Stimulated activated naive B cell treated with anti-CD40 and anti-IgM and Interleukin-4, amounts not matched to agents 10 μg/mL and 1 μg/mL and 100 μg/mL, for 72 hours (primary cell): ENCODE measurements at regions not wholly inside any gene's neighbourhood (a gene's known extent, or its start where the extent isn't known, plus 50 kb on each side); places are given as distances from the start of the nearest gene placed in this dataset.
"Not testable (repeated sequence)": the region's sequence is repeated elsewhere in the genome, so short reads cannot be mapped to it uniquely, and the experiment has no call there.

ENCODE experiments used
- ATAC-seq, 2 donors: fragments of 150-1000 bp; cut with Tn5 transposase; replicated peaks; 2 replicates each; pipeline ENCODE4 v1.10.0; 2021; ENCODE audit warnings: moderate library complexity in 1 of 2
- DNase-seq: peaks from one replicate; pipeline ENCODE4 v3.0.0; 2021
- H3K27ac Mint-ChIP-seq: one replicate; pipeline ENCODE4 v1.8.0; 2022; ENCODE audit warnings: mild to moderate bottlenecking, mixed read lengths
- H3K27me3 Mint-ChIP-seq, 2 donors: one replicate each; pipeline ENCODE4 v1.8.0; 2022; ENCODE audit warnings: mixed read lengths in 2 of 2
- H3K36me3 Mint-ChIP-seq, 2 donors: one replicate each; pipeline ENCODE4 v1.8.0; 2022; ENCODE audit warnings: mixed read lengths in 2 of 2, mild to moderate bottlenecking in 1 of 2
- H3K4me1 Mint-ChIP-seq, 2 donors: one replicate each; pipeline ENCODE4 v1.8.0; 2022; ENCODE audit warnings: mixed read lengths in 2 of 2, mild to moderate bottlenecking in 1 of 2
- H3K4me3 Mint-ChIP-seq, 2 donors: one replicate each; pipeline ENCODE4 v1.8.0; 2022; ENCODE audit warnings: mild to moderate bottlenecking in 2 of 2, mixed read lengths in 2 of 2, moderate library complexity in 1 of 2
- H3K9me3 Mint-ChIP-seq, 2 donors: one replicate each; pipeline ENCODE4 v1.8.0; 2022; ENCODE audit warnings: mixed read lengths in 2 of 2, mild to moderate bottlenecking in 1 of 2

DNA sequence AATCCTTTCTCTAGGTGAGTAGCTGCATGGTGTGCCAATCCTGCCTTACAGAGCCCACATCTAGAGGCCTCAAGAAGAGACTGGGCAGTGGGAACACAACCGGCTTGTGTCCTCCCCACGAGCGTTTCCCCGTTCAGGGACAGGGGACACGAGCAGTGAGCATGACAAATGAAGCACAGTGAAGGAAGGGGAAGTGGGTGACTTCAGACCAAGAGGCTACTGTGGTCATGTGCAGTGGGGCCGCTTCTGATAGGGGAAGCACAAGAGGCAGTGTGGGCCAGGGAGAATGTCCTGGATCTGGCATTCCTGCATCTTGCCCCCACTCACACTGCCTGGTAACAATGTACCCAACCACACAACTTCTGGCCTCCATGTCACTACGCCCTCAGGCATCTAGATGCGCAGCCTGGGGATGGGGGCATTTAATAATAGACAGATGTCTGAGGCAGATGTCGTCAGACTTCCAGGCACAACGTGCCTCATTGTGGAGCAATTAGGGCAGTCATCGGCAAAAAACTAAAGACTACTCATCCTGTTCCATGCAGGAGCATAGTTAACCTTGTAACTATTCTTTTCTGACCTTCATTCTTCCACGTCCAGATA lies 155.6 kb upstream of the NBPF11 start:
- no peak for DNase-seq
- peaks cover 2% of the 10 kb centered on the region in 2 donors for H3K36me3 Mint-ChIP-seq
- ATAC-seq, result peak; percentile 26 to 29
- no peak overlapping the region for H3K4me3 Mint-ChIP-seq
- H3K27me3 Mint-ChIP-seq, result peaks cover 37 to 41% of the 10 kb centered on the region in 2 donors
- no peak overlapping the region for H3K27ac Mint-ChIP-seq
- peaks cover 20 to 30% of the 10 kb centered on the region in 2 donors for H3K4me1 Mint-ChIP-seq
- H3K9me3 Mint-ChIP-seq, result peaks cover 9 to 10% of the 10 kb centered on the region in 2 donors

- not testable (repeated sequence) for H3K36me3 Mint-ChIP-seq, H3K27ac Mint-ChIP-seq, ATAC-seq, H3K9me3 Mint-ChIP-seq, DNase-seq
- Mint-ChIP-seq H3K4me3 (peak overlapping the region in 1 of 2 donors; percentile 48), H3K4me1 (peaks cover 17 to 25% of the 10 kb centered on the region in 2 donors), H3K27me3 (peaks cover 18 to 19% of the 10 kb centered on the region in 2 donors)
Observed at GRCh38 chr1:148304935-148305334, 152.9 kb upstream of the NBPF11 start.

DNA sequence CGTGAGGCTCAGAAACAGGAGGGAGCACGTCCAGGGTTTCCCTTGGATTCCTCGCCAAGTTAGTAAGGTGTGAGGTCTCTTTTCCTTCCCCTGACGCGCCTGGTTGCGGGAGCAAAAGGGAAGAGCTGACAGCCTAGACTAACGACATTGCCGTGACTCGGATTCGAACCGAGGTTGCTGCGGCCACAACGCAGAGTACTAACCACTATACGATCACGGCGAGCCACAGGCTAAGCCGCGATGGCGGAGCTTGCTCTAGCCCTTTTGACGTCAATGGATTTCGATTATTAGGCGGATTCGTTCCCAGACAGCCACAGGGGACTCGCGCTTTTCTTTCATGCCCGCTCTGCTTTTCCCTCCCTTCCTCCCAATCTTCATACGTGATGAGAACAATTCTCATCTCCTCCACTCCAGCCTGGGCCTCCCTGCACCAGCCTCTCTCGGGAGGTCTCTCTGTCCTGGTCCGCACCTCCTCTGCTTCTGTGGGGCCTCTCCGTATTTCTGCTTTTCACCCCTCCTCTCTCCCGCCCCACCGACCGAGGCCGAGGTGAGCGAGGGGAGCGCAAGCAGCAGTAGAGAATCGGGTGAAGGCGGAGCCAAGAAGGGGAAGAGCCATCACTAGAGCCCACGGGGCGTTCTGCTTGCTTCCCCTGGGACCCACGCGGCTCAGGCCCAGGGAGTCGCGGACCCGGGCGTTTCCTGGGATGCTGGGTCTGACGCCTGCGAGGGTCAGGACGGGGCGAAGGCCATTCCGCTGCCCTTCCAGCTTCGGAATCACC lies 150.7 kb upstream of the NBPF11 start:
- H3K36me3 Mint-ChIP-seq, H3K9me3 Mint-ChIP-seq: not testable (repeated sequence)
- H3K27ac Mint-ChIP-seq, result peak overlapping the region; percentile 90
- peaks cover 13 to 19% of the 10 kb centered on the region in 2 donors for H3K27me3 Mint-ChIP-seq
- peak; percentile 95 to 96 for ATAC-seq
- H3K4me3 Mint-ChIP-seq, result peak overlapping the region; percentile 75 to 84
- DNase-seq, result peak; percentile 69
- H3K4me1 Mint-ChIP-seq, result peaks cover 15 to 23% of the 10 kb centered on the region in 2 donors

DNA sequence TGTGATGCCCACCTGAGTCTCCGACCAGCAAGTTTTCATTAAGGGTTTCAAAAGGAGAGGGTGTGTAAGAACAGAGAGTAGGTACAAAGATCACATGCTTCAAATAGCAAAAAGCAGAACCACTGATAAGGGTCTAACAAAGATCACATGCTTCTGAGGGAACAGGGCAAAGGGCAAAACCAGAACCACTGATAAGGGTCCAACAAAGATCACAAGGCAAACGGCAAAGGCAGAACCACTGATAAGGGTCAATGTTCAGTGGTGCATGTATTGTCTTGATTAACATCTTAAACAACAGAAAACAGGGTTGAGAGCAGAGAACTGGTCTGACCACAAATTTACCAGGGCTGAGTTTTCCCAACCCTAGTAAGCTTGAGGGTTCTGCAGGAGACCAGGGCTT lies 145.8 kb upstream of the NBPF11 start:
- H3K4me3 Mint-ChIP-seq, DNase-seq, H3K4me1 Mint-ChIP-seq, ATAC-seq, H3K27me3 Mint-ChIP-seq, H3K27ac Mint-ChIP-seq, H3K9me3 Mint-ChIP-seq, H3K36me3 Mint-ChIP-seq: not testable (repeated sequence)

DNA sequence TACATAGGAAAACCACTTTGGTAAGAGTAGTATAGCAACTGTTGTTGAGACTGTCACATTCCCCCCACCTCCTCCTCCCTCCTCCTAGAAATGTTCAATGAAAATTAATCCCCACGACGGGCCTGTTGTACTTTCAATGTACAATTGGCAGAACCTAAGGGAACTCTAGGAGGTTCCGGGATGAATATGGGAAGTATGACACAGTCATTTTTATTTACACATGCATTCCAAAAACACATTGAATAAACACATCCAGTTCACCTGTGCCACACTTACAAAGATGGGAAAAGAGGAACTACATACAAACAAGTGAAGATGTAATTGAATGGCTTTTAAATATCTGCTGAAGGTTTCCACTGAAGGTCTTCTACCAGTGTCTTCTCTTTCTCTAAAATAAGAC lies 144.4 kb upstream of the NBPF11 start:
- no peak overlapping the region for H3K4me3 Mint-ChIP-seq
- peaks cover 4 to 6% of the 10 kb centered on the region in 2 donors for H3K27me3 Mint-ChIP-seq
- peaks cover 0 to 2% of the 10 kb centered on the region in 2 donors for H3K36me3 Mint-ChIP-seq
- DNase-seq (no peak), ATAC-seq (no peak)
- no peaks in the 10 kb centered on the region for H3K4me1 Mint-ChIP-seq
- H3K27ac Mint-ChIP-seq, result no peak overlapping the region
- H3K9me3 Mint-ChIP-seq, result no peaks in the 10 kb centered on the region

GRCh38 chr1:148294116-148294807 lies 142.2 kb upstream of the NBPF11 start:
- H3K9me3 Mint-ChIP-seq, result peaks cover 3 to 6% of the 10 kb centered on the region in 2 donors
- no peak overlapping the region for H3K27ac Mint-ChIP-seq
- no peak for ATAC-seq
- H3K4me3 Mint-ChIP-seq, result no peak overlapping the region
- peaks cover 4 to 6% of the 10 kb centered on the region in 2 donors for H3K27me3 Mint-ChIP-seq
- peaks cover 0 to 2% of the 10 kb centered on the region in 2 donors for H3K36me3 Mint-ChIP-seq
- peaks cover 2 to 6% of the 10 kb centered on the region in 2 donors for H3K4me1 Mint-ChIP-seq
- no peak for DNase-seq

DNA sequence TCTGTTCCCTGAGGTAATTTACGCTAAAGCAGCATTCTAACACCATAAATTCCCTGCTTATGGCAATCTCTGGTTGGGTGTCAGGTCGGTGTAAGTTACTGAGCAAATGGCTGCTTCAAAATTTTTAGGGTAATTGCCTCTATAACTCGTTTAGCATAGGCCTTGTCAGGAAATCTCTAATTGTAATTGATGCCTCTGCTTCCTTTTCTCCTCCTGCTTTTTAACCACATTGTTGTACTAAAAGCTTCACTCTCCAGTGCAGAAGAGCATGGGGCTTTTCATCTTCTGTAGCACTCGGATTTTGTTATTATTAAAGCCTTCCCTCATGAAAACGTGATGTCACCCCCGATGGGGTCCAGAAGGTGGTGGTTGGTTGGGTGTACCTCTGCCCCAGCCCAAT lies 141.6 kb upstream of the NBPF11 start:
- Mint-ChIP-seq H3K36me3 (peaks cover 0 to 2% of the 10 kb centered on the region in 2 donors), H3K27ac (no peak overlapping the region), H3K9me3 (peaks cover 3 to 6% of the 10 kb centered on the region in 2 donors), H3K4me3 (no peak overlapping the region), H3K4me1 (peaks cover 2 to 6% of the 10 kb centered on the region in 2 donors), H3K27me3 (peaks cover 4 to 6% of the 10 kb centered on the region in 2 donors)
- no peak for DNase-seq
- no peak for ATAC-seq

- ATAC-seq, result no peak
- peaks cover 3 to 6% of the 10 kb centered on the region in 2 donors for H3K9me3 Mint-ChIP-seq
- no peak for DNase-seq
- H3K27ac Mint-ChIP-seq, result no peak overlapping the region
- H3K4me1 Mint-ChIP-seq, result peaks cover 2 to 6% of the 10 kb centered on the region in 2 donors
- H3K27me3 Mint-ChIP-seq, result peaks cover 4 to 6% of the 10 kb centered on the region in 2 donors
- H3K36me3 Mint-ChIP-seq, result peaks cover 0 to 2% of the 10 kb centered on the region in 2 donors
- H3K4me3 Mint-ChIP-seq, result no peak overlapping the region
Observed at GRCh38 chr1:148292915-148293314, 140.8 kb upstream of the NBPF11 start.

GRCh38 chr1:148290881-148291280 lies 138.8 kb upstream of the NBPF11 start:
- H3K4me1 Mint-ChIP-seq, result peaks cover 2 to 6% of the 10 kb centered on the region in 2 donors
- no peak overlapping the region for H3K27ac Mint-ChIP-seq
- peaks cover 6% of the 10 kb centered on the region in 2 donors for H3K9me3 Mint-ChIP-seq
- H3K36me3 Mint-ChIP-seq, result peaks cover 0 to 4% of the 10 kb centered on the region in 2 donors
- ATAC-seq, result no peak
- DNase-seq, result no peak
- H3K27me3 Mint-ChIP-seq, result peaks cover 12 to 14% of the 10 kb centered on the region in 2 donors
- H3K4me3 Mint-ChIP-seq, result no peak overlapping the region

DNA sequence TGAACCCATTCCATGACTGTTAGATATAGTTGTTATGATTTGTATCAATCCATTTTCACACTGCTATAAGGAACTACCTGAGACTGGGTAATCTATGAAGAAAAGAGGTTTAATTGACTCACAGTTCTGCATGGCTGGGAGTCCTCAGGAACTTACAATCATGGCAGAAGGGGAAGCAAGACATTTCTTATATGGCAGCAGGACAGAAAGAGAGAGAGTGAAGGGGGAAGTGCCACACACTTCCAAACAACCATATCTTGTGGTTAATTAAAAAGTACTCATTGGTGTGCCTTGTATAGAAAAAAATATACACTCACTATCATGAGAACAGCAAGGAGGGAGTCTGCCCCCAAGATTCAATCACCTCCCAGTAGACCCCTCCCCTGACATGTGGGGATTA lies 137.6 kb upstream of the NBPF11 start:
- H3K4me1 Mint-ChIP-seq, result peaks cover 2 to 6% of the 10 kb centered on the region in 2 donors
- peaks cover 6 to 10% of the 10 kb centered on the region in 2 donors for H3K27me3 Mint-ChIP-seq
- ATAC-seq, result peak; percentile 34 to 53
- H3K27ac Mint-ChIP-seq, result no peak overlapping the region
- no peak for DNase-seq
- no peak overlapping the region for H3K4me3 Mint-ChIP-seq
- peaks cover 0 to 4% of the 10 kb centered on the region in 2 donors for H3K36me3 Mint-ChIP-seq
- peaks cover 6% of the 10 kb centered on the region in 2 donors for H3K9me3 Mint-ChIP-seq

- DNase-seq, ATAC-seq, H3K27ac Mint-ChIP-seq, H3K36me3 Mint-ChIP-seq, H3K4me3 Mint-ChIP-seq, H3K4me1 Mint-ChIP-seq, H3K9me3 Mint-ChIP-seq: not testable (repeated sequence)
- peaks cover 6 to 14% of the 10 kb centered on the region in 2 donors for H3K27me3 Mint-ChIP-seq
Observed at GRCh38 chr1:148285946-148286345, 133.9 kb upstream of the NBPF11 start.

DNA sequence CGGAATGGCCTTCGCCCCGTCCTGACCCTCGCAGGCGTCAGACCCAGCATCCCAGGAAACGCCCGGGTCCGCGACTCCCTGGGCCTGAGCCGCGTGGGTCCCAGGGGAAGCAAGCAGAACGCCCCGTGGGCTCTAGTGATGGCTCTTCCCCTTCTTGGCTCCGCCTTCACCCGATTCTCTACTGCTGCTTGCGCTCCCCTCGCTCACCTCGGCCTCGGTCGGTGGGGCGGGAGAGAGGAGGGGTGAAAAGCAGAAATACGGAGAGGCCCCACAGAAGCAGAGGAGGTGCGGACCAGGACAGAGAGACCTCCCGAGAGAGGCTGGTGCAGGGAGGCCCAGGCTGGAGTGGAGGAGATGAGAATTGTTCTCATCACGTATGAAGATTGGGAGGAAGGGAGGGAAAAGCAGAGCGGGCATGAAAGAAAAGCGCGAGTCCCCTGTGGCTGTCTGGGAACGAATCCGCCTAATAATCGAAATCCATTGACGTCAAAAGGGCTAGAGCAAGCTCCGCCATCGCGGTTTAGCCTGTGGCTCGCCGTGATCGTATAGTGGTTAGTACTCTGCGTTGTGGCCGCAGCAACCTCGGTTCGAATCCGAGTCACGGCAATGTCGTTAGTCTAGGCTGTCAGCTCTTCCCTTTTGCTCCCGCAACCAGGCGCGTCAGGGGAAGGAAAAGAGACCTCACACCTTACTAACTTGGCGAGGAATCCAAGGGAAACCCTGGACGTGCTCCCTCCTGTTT lies 128.9 kb upstream of the NBPF11 start:
- H3K36me3 Mint-ChIP-seq, H3K9me3 Mint-ChIP-seq, DNase-seq: not testable (repeated sequence)
- Mint-ChIP-seq H3K27ac (peak overlapping the region; percentile 84), H3K4me3 (peak overlapping the region; percentile 79 to 84), H3K4me1 (peaks cover 4 to 14% of the 10 kb centered on the region in 2 donors), H3K27me3 (peaks cover 32 to 35% of the 10 kb centered on the region in 2 donors)
- ATAC-seq, result peak; percentile 94 to 99

DNA sequence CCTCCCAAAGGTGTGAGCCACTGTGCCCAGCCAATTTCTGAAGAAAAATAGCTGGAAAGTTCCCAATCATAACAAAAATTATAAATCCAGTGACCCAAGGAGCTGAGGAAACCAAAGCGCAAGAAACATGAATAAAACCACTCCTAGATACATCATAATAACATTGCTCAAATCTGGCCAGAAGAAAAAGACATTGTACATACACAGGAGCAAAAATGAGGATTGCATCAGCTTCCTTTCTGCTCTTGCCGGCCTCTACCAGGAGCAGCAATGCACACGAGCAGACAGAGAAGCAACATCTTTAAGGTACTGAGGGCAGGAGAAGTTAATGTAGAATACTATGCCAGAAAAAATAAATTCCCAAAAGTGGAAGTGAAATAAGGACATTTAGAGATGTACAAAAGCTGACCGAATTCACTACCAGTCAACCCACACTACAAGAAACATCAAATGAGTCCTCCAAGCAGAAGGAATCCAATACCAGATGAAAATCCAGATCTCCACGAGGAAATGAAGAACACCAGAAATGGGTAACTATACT lies 127.0 kb upstream of the NBPF11 start:
- Mint-ChIP-seq H3K27me3 (peaks cover 41 to 45% of the 10 kb centered on the region in 2 donors), H3K4me1 (peaks cover 4 to 14% of the 10 kb centered on the region in 2 donors)
- ATAC-seq, DNase-seq, H3K27ac Mint-ChIP-seq, H3K4me3 Mint-ChIP-seq, H3K36me3 Mint-ChIP-seq, H3K9me3 Mint-ChIP-seq: not testable (repeated sequence)
